HG03060 (cell line): ENCODE measurements at regions not wholly inside any gene's neighbourhood (a gene's known extent, or its start where the extent isn't known, plus 50 kb on each side); places are given as distances from the start of the nearest gene placed in this dataset.

ENCODE experiments used
- ATAC-seq: cut with Tn5 transposase; IDR thresholded peaks from one replicate; pipeline ENCODE4 v1.9.1; 2021; ENCODE audit warnings: low read depth, moderate number of reproducible peaks; ENCODE audit not compliant: unreplicated experiment

DNA sequence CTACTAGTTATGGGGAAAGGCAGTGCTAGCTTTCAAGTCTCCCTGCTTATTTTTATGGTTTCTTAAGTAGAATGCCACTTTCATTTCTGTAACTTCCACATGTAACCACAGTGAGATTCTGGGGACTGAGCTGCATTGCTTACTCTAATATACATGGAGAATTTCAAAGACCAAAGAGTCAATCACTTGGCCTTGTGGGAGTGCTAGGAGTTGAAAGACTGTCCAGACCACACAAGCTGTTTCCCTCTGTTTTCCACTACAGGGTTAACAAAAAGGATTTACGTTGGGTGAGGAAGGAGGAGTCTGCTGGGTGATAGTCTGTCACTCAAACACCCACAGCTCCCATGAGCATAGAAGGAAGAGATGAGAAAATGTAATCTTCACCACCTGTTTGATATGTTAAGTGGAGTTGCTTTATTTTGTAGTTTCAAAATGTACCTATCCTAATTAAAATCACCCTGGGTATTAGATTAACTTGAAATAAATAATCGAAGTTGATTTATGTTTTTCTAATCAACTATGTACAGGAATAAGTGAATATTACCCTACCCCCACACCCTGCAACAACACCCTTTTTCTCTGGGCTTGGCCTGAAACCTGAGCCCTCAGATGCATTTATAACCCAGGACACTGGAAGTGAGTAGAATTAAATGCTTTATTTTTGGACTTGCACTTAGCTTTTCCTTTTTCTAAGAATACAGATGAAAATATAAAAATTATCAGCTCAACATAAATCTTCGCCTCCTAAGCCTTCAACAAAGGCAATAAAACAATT, 225.8 kb upstream of the SLC10A2 start:
- ATAC-seq: peak; percentile 36

DNA sequence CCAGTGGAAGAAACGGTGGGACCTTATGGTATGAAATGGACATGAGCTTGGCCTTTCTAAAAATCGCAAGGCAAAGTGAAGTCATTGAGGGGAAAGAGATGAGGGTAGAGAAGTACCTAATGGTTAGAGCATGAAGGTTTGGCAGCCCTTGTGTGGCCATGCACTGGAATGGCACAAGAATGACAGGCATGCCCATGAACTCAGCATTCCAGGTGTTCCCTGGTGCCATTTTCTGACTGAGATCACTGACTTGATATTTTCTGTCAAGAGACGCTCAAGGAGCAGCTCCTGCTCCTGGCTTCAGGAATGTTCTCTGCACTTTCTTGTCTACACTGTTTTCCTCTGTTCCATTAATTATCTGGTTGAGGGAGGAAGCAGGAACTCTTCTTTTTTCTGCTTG, 225.0 kb upstream of the SLC10A2 start:
- ATAC-seq: no peak

DNA sequence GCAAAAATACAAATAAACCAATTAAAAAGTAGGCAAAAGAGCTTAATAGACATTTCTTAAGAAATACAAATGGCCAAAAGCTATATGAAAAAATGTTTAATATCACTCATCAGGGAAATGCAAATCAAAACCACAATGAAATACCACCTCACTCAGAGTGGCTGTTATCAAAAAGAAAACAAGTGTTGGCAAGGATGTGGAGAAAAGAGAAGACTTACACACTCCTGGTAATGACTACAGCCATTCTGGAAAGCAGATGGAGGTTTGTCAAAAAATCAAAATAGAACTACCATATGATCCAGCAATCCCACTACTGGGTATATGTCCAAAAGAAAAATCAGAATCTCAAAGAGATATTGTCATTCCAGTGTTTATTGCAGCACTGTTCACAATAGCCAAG, 223.5 kb upstream of the SLC10A2 start:
- no peak for ATAC-seq

DNA sequence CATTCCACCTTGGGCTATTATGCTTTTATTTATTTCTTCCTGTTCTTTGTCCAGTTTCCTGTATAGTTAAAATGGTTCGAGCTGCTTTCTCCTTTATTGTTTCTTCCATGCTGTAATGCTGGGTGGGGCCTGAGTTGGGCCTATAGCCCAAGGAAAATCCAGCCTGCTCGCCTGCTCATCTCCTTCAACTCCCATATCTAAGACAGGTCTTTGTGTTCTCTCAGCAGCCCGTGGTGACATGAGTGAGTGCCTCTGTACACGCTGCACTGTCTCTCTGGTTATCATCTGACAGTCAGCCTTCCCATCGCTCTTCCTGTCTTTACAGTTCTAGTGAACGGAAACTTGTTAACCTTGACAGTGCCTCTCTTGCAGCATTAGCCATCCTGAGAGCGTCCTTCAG, 221.9 kb upstream of the SLC10A2 start:
- no peak for ATAC-seq

DNA sequence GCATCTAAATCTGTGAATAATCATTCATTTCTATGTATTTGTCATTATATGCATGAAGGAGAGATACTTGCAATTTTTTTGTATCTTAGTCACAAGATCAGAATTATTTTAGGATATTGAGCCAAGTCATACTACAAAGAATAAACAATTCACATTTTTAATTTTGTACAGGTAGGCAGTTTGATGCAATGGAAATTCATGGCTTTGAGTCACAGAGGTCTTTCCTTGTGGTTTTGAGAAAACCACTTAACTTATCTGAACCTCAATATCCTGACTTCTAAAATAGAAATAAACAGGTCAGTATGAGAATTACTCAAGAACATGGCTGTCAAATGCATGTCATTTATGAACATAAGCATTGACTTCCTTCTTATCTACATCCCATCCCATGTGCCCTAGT, 221.4 kb upstream of the SLC10A2 start:
- no peak for ATAC-seq

DNA sequence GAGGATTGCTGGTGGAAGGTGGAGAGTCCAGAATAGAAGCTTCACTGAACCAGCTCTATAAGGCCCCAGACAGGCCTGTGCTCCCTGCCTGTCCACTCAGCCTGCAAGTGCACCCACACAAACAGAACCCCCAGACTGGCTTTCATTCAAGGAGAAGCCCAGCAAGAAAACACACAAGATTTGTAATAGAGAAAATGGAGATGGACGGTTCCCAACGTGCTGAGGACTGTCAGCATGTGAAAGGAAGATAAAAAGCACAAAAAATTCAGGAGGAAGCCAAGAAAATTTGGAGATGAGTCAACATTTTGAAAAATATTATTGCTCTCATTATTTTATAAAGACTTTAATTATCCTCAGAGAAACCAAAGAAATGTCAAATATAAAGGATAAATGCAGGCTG, 218.2 kb upstream of the SLC10A2 start:
- ATAC-seq: no peak

DNA sequence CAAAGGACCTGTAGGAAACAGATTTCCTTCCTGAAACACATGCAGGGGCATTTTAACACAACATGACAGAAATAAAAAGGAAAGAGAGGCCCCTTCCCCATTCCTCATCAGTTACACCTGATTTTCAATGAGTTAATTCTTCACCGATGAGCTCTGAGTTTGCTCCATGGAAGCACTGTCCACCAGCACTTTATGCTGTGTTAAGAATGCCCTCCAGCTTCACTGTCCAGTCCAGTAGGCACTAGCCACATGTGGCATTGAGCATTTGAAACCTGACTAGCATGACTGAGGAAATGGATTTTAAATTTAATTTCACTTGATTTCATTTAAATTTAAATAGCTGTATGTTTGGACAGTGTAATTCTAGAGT, 217.2 kb upstream of the SLC10A2 start:
- no peak for ATAC-seq

DNA sequence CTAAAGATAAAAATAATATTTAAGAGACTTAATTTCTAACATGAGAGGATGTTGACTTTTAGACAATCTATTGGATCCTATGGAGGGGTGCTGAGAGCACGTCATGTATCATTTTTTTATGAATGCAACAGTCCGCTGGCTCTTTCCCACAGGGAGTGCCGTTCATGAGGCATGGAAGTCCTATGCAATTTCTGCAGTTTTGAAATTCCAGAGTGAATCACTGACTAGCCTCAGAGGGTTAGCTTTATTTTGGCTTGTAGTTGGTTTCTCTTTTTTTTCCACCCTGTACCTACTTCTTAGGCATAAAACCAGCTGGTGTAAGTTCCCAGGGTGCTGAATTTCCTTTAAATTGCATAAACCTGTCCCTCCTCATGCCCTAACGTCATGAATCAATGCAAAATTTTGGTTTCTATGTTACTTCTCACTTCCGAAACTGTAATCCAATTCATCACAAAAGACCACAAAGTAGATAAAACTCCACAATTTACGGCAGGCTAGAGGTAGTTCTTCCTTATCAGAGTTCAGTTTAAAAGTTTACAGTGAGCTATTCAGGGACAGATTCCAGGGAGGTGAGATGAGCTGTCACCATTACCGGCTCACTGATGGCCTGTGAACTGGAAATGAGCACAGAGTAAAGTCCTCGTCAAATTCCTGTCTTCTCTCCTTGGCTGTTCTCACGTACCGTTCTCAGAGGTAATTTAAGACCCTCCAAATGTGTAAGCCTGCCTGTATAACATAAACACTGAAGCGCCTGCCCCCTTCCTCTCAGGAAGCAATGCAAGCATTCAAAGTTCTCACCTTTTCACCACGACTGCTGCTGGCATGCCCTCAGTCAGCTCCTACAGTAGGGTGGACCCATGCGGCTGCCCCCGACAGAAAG, 216.6 kb upstream of the SLC10A2 start:
- ATAC-seq: no peak

DNA sequence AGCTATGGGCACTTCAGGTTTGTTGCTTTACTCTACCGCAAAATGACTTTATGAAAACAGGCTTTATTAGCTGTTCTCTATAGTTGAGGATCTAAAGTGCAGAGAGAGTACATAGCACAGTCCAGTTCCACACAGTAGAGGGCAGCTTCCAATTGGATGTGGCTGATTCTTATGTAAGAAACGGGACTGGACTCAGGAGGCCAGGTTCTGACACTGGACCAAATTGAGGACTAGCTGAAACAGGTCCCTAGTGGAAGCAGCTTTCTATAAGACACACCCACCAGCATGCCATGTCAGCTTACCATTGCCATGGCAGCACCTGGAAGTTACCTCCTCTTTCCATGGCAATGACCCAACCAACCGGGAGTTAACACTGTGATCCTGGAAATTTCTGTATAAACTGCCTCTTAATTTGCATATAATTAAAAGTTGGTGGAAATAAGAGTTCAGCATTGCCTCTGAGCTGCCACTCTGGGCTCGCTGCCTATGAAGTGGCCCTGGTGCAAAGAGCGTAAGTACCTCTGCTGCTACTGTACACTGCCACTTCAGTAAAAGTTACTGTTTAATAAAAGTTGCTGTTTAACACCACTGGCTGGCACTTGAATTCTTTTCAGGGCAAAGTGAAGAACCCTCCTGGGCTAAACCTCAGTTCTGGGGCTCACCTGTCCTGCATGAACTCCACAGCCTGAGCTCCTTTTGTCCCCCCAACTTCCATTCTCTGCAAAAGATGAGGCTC, 211.9 kb upstream of the SLC10A2 start:
- ATAC-seq: no peak

DNA sequence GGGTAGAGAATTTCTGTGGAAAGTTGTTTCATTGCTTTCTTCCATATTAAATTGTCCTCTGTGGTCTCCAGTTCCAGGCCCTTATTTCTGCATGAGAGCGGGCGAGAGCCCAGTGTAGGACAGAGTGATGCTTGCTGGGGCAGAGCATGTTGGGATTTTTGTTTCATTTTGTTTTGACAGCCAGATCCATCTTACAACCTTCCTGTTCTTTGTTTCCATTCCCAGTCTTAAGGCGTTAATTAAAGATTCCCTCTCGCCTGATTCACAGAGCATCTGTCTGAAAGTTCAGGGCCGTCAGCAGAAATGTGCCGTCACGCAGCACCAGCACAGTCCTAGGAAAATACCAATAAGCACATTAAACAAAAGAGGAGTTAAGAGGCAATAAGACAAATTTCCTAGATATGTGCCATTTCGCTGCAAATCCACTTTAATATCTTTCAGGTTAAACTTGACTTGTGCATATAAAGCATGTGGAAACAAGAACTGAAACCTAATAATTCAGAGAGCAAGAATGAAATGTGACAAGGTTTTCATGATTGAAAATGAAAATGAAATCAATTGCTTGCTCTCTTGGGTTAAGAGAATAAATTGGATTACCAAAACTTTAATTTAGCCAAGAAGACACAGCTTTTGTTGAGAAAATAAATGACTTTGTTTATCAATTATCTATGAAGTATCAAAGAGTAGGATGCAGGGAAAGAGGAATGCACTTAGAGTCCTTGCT, 210.7 kb upstream of the SLC10A2 start:
- peak; percentile 94 for ATAC-seq

DNA sequence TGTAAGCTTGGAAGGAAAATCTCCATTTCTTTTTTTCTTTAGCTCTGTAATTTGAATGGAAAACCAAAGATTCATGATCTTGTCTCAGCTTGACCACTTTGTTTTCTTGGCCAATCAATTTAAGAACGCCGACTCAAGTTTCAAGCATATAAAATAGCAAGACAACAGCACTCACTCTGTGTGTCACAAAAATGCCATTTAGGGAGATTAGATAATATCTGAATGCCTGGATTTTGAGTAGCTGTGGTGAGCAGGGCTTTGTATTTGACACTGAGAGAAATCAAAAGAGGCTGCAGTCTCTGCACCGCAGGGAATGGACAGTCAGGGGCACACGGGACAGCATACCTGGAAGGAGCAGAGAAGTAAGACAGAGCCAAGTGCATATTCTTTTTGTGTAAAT, 209.5 kb upstream of the SLC10A2 start:
- no peak for ATAC-seq

DNA sequence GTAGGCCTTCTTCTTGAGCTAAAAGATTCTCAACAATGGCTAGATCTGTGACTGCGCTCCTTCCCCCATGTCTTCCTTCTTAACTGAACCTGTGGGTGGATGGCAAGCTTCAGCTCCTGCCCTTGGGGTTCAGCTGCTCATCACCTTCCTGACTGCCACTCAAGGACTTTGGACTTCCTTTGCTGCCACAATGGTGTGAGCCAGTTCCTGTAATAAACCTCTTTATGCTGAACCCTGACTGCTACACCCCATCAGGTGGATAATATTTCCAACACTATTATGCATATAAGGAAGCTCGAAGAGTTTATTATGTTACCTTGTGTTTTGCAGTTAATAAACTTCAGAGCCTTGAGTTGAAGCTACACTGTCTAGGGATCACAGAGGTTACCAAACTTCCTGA, 208.9 kb upstream of the SLC10A2 start:
- ATAC-seq: no peak

DNA sequence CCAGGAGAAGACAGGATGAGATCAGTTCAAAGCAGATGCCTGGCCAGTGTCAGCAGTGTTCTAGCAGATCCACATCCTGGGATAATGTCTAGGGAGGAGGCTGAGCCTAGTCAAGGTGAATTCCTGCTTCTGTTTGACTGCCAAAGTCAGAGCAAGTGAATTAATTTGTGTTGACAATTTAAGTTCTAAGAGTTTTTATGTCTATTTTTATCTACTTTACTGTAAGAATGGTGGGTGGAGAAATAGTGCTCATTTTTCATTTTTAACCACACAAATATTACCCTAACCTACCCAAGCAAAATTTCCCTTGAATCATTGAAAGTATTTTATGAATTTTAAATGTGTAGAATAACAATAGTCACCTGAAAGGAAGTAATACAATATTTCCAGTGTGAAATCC, 207.6 kb upstream of the SLC10A2 start:
- ATAC-seq: no peak

DNA sequence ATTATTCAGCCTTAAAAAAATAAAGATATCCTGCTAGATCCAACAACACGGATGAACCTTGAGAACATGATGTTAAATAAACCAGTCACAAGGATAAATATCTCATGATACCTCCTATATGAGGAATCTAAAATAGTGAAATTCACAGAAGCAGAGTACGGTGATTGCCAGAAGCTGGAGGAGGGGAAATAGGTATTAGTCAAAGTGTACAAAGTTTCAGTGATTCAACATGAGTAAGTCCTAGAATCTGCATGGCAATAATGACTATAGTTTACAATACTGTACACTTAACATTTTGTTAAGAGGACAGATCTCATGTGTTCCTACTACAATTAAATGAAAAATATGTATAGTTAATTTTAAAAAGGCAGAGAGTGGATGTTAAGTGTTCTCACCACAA, 206.6 kb upstream of the SLC10A2 start:
- peak; percentile 48 for ATAC-seq

DNA sequence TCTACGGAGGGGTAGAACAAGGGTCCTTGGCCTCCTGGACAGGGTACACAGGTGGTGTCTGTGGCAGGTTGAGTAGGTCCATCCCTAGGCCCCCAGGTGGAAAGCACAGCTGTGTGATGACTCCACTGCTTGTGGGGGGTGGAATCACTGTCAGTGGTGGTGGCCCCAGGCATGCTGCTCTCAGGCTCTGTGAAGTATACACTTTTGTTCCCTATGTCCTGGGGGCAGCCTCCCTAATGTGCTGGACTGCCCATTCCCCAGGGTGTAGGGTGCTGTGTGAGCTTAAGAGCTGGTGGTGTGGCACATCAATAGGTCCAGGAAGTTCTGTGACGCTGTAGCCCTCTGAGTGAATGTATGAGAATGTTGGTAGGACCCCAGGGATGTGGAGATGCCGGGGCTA, 197.2 kb upstream of the SLC10A2 start:
- ATAC-seq: no peak

DNA sequence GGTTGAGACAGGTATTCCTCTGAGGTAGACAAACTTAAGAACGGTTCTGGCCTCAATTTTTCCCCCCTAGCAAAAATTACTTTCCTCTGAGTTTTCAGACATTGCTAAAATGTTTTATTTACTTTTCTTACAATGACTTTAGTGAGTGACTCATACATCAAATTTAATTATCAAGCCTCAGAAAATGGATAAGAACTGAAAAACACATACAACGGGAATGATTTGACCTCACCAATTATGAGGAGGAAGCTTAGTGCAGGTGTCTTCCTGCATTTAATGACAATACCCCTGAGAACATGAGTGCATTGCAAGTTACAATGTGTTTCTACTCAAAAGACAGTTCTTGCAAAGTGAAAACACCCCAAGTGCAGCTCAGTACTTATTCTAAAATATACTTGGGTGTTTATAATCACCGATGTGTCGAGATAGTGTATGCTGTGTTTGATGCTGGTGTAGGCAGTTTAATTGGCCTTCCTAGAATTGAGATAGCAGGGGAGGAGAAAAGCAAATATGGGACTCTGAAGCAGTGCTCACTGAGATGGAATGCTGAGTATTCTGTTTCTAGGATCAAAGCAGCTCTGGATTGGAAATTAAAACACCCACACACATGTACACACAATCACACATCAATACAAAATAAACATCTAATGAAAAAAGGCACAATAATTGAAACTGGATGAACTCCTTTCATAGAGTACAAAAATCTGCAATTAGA, 189.5 kb upstream of the SLC10A2 start:
- no peak for ATAC-seq

DNA sequence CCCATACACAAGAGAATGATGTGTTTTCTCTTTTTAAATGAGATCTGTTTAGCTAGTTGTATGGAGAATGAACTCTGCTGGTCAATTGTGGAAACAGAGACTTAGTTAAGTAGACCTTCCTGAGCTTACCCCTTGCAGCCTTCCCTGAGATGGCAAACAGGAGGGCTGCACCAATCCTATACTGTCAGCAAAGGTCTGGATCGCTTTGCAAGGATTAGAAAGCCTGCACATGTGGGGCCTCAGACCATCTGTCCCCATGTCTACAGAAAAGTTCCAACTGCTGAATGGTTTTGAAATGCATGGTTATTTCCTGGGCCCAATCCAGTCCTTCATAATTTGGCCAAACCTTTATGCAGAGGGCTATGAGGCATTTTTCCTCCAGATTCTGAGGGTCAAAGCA, 183.9 kb upstream of the SLC10A2 start:
- ATAC-seq: no peak

DNA sequence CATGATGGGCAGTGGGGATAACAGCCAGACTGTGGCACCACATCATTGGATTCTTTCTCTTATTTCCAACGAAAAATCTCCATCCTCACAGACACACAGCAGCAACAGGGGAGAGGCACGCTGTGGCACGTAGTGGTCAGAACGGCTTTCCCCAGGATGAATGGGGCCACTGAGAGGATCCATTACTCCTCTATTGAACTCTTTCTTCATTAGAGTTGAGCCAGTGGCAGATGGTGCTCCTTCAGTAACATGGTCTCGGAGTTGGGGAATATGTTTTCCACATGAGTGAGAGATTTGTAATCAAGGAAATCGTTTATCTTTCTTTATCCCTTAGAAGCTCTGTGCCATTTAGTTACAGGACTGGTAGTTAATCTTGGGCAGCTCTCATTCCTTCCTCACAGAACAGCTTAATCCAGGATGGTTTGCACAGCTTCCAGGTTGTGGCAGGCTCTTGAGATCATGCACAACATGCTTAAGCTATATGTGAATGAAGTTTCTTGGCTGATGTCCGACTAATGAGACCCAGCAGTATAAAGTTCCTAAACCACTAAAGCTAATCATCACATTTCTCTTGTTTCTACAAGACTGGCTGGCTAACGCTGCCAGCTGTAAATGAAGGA, 180.5 kb upstream of the SLC10A2 start:
- no peak for ATAC-seq

DNA sequence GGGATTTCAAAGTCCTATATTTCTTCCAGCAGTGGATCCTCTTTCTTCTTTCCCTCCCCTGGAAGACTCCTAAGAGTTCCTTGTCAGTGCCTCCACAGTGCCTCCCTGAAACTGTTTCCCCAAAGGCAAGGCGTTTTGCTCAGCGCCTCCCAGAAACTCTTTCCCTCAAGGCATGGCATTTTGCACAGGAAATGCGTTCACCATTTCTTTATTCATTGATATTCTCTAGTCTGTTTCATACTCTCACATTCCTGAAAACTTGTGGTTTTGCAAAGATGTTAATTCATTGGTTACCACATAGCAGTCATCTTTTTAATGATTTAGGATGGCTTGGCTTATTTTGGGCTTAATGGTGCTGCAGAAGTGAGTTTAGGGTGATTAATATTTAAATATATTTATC, 177.3 kb upstream of the SLC10A2 start:
- no peak for ATAC-seq

DNA sequence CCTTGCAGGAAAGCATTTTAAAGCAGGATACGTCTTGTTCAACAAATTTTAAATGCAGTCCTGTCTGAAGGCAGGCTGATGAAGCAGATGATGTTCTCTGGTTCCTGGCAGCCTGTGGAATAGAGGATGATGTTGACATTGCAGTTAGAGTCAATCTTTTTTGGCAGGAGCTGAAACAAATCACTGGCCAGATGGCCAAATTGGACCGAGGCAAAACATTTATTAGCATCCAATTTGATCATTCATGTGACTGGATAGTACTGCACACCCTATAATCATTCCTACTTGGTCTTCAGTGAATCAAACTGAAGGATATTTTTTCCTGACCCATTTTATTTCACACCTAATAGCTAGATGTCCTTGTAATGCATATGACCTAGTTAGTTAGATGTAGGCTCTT, 172.2 kb upstream of the SLC10A2 start:
- no peak for ATAC-seq
